CD4-positive, alpha-beta T cell (primary cell): ENCODE measurements at regions not wholly inside any gene's neighbourhood (a gene's known extent, or its start where the extent isn't known, plus 50 kb on each side); places are given as distances from the start of the nearest gene placed in this dataset.

ENCODE experiments used
- ATAC-seq: fragments of 200-7000 bp; cut with Tn5 transposase; one replicate; pipeline ENCODE4 v1.10.0; 2022; ENCODE audit warnings: mild to moderate bottlenecking; ENCODE audit not compliant: poor library complexity
- CTCF ChIA-PET: fragments of 350-600 bp; sonication (Branson Sonifier 250); formaldehyde crosslinking; loops from one replicate; lab custom pipeline; 2021; ENCODE audit warnings: antibody characterized with exemption, inconsistent platforms; lab: Charles Lee
- POLR2A ChIA-PET: fragments of 350-600 bp; sonication (Branson Sonifier 250); formaldehyde crosslinking; loops from one replicate; lab custom pipeline; 2021; ENCODE audit warnings: antibody characterized with exemption, inconsistent platforms; lab: Charles Lee
- DNase-seq, 14 experiments: peaks; one replicate each; pipeline ENCODE4 v3.0.0-alpha.2; 2013 to 2020; ENCODE audit warnings: mixed read lengths in 2 of 14
- H3K27ac ChIP-seq, 2 donors: one replicate each; pipeline versions ENCODE4 v1.5.1 to v1.7.0; 2013; ENCODE audit warnings: low read length in 2 of 2, low read depth in 1 of 2, mild to moderate bottlenecking in 1 of 2
- H3K27me3 ChIP-seq, 2 experiments: 1 replicate in 1 of 2; 2 replicates in 1 of 2; pipeline versions ENCODE4 v1.6.1 to v1.7.0; 2013; ENCODE audit warnings: low read length in 2 of 2, control low read depth in 1 of 2, mild to moderate bottlenecking in 1 of 2, moderate library complexity in 1 of 2; ENCODE audit not compliant: insufficient read depth in 2 of 2, control insufficient read depth in 1 of 2
- H3K36me3 ChIP-seq: one replicate; pipeline ENCODE4 v1.6.1; 2013; ENCODE audit warnings: low read length, control low read depth; ENCODE audit not compliant: insufficient read depth
- H3K4me1 ChIP-seq: one replicate; pipeline ENCODE4 v1.6.1; 2013; ENCODE audit warnings: low read length, control low read depth; ENCODE audit not compliant: insufficient read depth
- H3K4me3 ChIP-seq: one replicate; pipeline ENCODE4 v1.5.1; 2013; ENCODE audit warnings: mild to moderate bottlenecking, low read length, moderate library complexity
- H3K9me3 ChIP-seq, 2 experiments: 1 replicate in 1 of 2; 2 replicates in 1 of 2; pipeline versions ENCODE4 v1.6.1 to v1.7.0; 2013; ENCODE audit warnings: low read length in 2 of 2, mild to moderate bottlenecking in 2 of 2, control low read depth in 1 of 2, moderate library complexity in 1 of 2; ENCODE audit not compliant: control insufficient read depth in 1 of 2, insufficient read depth in 1 of 2
- H3K27ac Mint-ChIP-seq: one replicate; pipeline ENCODE4 v1.8.0; 2020; ENCODE audit warnings: mixed read lengths
- H3K27me3 Mint-ChIP-seq: one replicate; pipeline ENCODE4 v1.8.0; 2021; ENCODE audit warnings: mixed read lengths
- H3K36me3 Mint-ChIP-seq: one replicate; pipeline ENCODE4 v1.8.0; 2021; ENCODE audit warnings: low read depth, mixed read lengths
- H3K4me1 Mint-ChIP-seq: one replicate; pipeline ENCODE4 v1.8.0; 2021; ENCODE audit warnings: low read depth, mixed read lengths
- H3K4me3 Mint-ChIP-seq: one replicate; pipeline ENCODE4 v1.8.0; 2020; ENCODE audit warnings: mild to moderate bottlenecking, mixed read lengths
- H3K9me3 Mint-ChIP-seq: one replicate; pipeline ENCODE4 v1.8.0; 2020; ENCODE audit warnings: mixed read lengths
- intact Hi-C, 2 experiments: fragments of 100-400 bp; cut with DNase I in 1 of 2; cut with micrococcal nuclease in 1 of 2; formaldehyde crosslinking; loops; one replicate each; pipeline versions ENCODE4 v1.15.1 to v1.9.0; 2023 to 2025; cut with DNase I, micrococcal nuclease
- TF ChIP-seq, protein P1 (sequence below): fragments of 200-600 bp; IDR thresholded peaks from one replicate; pipeline ENCODE4 v1.8.0; 2022; ENCODE audit warnings: antibody characterized with exemption, mild to moderate bottlenecking

DNA sequence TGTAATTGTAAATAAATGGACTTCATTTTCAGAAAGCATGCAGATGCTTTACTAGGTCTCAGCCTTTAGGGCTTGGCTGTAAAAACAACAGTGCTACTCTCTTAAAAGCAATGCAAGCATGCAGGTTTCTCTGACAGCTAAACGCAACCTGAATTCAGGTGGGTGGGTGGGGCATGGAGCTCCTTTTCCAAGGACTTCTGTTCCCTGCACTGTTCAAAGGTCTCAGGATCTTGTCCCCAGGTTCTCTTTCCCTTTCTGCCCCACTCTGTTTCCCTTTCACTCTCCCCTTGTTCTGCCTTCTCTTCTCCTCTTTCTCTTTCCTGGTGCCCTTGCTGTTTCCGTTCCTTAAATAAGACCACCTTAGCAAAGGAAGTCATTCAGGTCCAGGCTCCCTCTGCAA, 1527.5 kb upstream of the SLC10A2 start:
- H3K36me3 ChIP-seq = no peaks in the 10 kb centered on the region
- ChIA-PET CTCF (no interaction called here), POLR2A (no interaction called here)
- ATAC-seq (no peak), DNase-seq (no peak)
- H3K9me3 Mint-ChIP-seq = peaks cover 1% of the 10 kb centered on the region
- no peaks in the 10 kb centered on the region for H3K27me3 Mint-ChIP-seq
- no peak overlapping the region for H3K4me3 Mint-ChIP-seq
- H3K27ac Mint-ChIP-seq = no peak overlapping the region
- H3K4me1 Mint-ChIP-seq = no peaks in the 10 kb centered on the region
- H3K9me3 ChIP-seq = no peaks in the 10 kb centered on the region
- intact Hi-C loops = no loop called here
- no peaks in the 10 kb centered on the region for H3K36me3 Mint-ChIP-seq
- no peaks in the 10 kb centered on the region for H3K4me1 ChIP-seq
- TF ChIP-seq, protein P1, sequence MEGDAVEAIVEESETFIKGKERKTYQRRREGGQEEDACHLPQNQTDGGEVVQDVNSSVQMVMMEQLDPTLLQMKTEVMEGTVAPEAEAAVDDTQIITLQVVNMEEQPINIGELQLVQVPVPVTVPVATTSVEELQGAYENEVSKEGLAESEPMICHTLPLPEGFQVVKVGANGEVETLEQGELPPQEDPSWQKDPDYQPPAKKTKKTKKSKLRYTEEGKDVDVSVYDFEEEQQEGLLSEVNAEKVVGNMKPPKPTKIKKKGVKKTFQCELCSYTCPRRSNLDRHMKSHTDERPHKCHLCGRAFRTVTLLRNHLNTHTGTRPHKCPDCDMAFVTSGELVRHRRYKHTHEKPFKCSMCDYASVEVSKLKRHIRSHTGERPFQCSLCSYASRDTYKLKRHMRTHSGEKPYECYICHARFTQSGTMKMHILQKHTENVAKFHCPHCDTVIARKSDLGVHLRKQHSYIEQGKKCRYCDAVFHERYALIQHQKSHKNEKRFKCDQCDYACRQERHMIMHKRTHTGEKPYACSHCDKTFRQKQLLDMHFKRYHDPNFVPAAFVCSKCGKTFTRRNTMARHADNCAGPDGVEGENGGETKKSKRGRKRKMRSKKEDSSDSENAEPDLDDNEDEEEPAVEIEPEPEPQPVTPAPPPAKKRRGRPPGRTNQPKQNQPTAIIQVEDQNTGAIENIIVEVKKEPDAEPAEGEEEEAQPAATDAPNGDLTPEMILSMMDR = no peak
- H3K4me3 ChIP-seq = no peak overlapping the region
- no peak overlapping the region for H3K27ac ChIP-seq
- H3K27me3 ChIP-seq = no peaks in the 10 kb centered on the region

DNA sequence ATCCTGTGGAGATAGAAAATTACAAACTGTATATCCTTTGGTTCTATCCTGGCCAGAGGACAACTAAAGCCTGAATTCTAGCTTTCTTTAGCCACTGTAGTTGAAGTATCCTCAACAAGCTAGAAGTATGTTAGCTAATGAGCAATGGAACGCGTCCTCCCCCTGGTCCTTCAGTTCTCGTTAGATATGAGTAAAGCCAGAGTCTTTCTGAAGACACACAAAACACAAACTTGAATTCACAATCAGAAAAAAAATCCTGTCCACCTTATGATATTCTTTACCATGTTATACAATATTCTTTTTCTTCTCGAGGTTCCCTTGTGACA, 1527.0 kb upstream of the SLC10A2 start:
- no peak for ATAC-seq
- peaks cover 3% of the 10 kb centered on the region for H3K9me3 Mint-ChIP-seq
- H3K4me1 ChIP-seq = no peaks in the 10 kb centered on the region

DNA sequence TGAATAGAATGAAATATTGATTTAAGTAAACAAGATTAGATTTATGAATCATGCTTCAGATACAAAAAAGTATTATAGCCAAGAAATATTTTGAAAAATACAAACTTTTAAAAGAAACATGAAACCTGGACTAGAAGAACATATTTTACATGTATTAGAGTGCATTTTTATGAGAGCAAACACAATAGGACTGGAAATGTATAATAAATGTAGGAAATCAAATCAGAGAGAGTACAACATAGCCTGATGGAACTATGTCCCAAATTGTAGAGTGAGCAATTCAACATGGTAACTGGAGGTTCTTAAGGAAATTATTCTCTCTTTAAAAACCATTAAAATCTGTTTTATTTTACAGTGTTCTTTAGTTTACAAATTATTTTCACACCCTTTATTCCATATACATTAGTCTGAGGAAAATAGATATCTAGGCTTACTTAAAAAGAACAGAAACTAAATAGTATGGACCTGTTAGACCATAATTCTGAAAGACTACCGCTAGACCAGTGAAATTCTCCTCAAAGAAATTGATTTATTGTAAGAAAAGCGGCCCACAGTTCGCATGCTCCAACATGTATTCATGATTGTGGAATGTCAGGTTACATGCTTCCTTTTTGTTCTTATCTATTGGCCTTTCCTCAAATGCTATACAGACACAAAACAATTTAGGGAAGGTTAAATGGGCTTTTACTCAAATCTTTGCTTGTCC, 1526.5 kb upstream of the SLC10A2 start:
- Mint-ChIP-seq H3K9me3 (peaks cover 3% of the 10 kb centered on the region), H3K36me3 (no peaks in the 10 kb centered on the region), H3K27ac (no peak overlapping the region), H3K4me3 (no peak overlapping the region), H3K27me3 (no peaks in the 10 kb centered on the region), H3K4me1 (no peaks in the 10 kb centered on the region)
- ChIA-PET POLR2A (no interaction called here), CTCF (no interaction called here)
- Histone ChIP-seq H3K27ac (no peak overlapping the region), H3K4me1 (no peaks in the 10 kb centered on the region), H3K9me3 (no peaks in the 10 kb centered on the region), H3K36me3 (no peaks in the 10 kb centered on the region), H3K4me3 (no peak overlapping the region), H3K27me3 (no peaks in the 10 kb centered on the region)
- ATAC-seq (no peak), DNase-seq (no peak)
- intact Hi-C loops = no loop called here
- TF ChIP-seq, protein P1 = no peak

More for the DNA sequence above, 1527.0 kb upstream of the SLC10A2 start:
- no peak overlapping the region for H3K4me3 ChIP-seq
- no peaks in the 10 kb centered on the region for H3K27me3 Mint-ChIP-seq
- H3K4me1 Mint-ChIP-seq = no peaks in the 10 kb centered on the region
- intact Hi-C loops = no loop called here
- DNase-seq = no peak
- H3K9me3 ChIP-seq = no peaks in the 10 kb centered on the region
- no peak overlapping the region for H3K4me3 Mint-ChIP-seq
- no peaks in the 10 kb centered on the region for H3K36me3 ChIP-seq
- no peak overlapping the region for H3K27ac ChIP-seq
- TF ChIP-seq, protein P1 = no peak
- H3K27ac Mint-ChIP-seq = no peak overlapping the region
- no peaks in the 10 kb centered on the region for H3K27me3 ChIP-seq
- POLR2A ChIA-PET = no interaction called here
- CTCF ChIA-PET = no interaction called here
- no peaks in the 10 kb centered on the region for H3K36me3 Mint-ChIP-seq
